IMR-90 (cell line): ENCODE measurements at regions not wholly inside any gene's neighbourhood (a gene's known extent, or its start where the extent isn't known, plus 50 kb on each side); places are given as distances from the start of the nearest gene placed in this dataset.

ENCODE experiments used
- ATAC-seq: fragments of 200-7000 bp; cut with Tn5 transposase; 2 replicates; pipeline ENCODE4 v1.9.1; 2020; ENCODE audit warnings: low read depth, mild to moderate bottlenecking, moderate library complexity
- BruUV-seq: library from RNA; stranded (reverse); fragments of 400-500 nt; replicated peaks from 2 replicates; lab custom pipeline; 2021; lab: Mats Ljungman, UMichigan
- CTCF ChIA-PET: fragments of 300-600 bp; formaldehyde crosslinking; extraction: SDS; loops from one replicate; lab custom pipeline; 2021; ENCODE audit warnings: antibody characterized with exemption; lab: Yijun Ruan, JAX
- POLR2A ChIA-PET: fragments of 300-600 bp; sonication (Branson Sonifier 250); formaldehyde crosslinking; loops from one replicate; lab custom pipeline; 2022; ENCODE audit warnings: antibody characterized with exemption; ENCODE audit not compliant: unreplicated experiment; lab: Charles Lee
- DNase-seq: peaks from one replicate; pipeline ENCODE4 v3.0.0; 2013
- H2AFZ ChIP-seq: replicated peaks from 2 replicates; pipeline ENCODE3; 2013; ENCODE audit warnings: low read length, mild to moderate bottlenecking; ENCODE audit not compliant: poor library complexity
- H2AK5ac ChIP-seq: 2 replicates; pipeline ENCODE4 v1.6.1; 2013; ENCODE audit warnings: low read depth, low read length, inconsistent platforms
- H2AK9ac ChIP-seq: replicated peaks from 2 replicates; pipeline ENCODE3; 2013; ENCODE audit warnings: mild to moderate bottlenecking, low read depth, low read length, moderate library complexity; ENCODE audit not compliant: poor library complexity
- H2BK120ac ChIP-seq: 2 replicates; pipeline ENCODE4 v1.6.1; 2013; ENCODE audit warnings: low read depth, low read length, inconsistent platforms
- H2BK15ac ChIP-seq: 3 replicates; pipeline ENCODE4 v1.6.1; 2013; ENCODE audit warnings: low read depth, low read length, inconsistent platforms
- H2BK20ac ChIP-seq: 2 replicates; pipeline ENCODE4 v1.6.1; 2013; ENCODE audit warnings: low read depth, mild to moderate bottlenecking, inconsistent platforms, low read length, moderate library complexity
- H2BK5ac ChIP-seq: 2 replicates; pipeline ENCODE4 v1.6.1; 2013; ENCODE audit warnings: mild to moderate bottlenecking, low read depth, low read length, inconsistent platforms; ENCODE audit not compliant: poor library complexity, severe bottlenecking
- H3K14ac ChIP-seq: replicated peaks from 2 replicates; pipeline ENCODE4 v1.6.1; 2013; ENCODE audit warnings: low read depth, low read length, inconsistent platforms
- H3K18ac ChIP-seq: 2 replicates; pipeline ENCODE4 v1.6.1; 2013; ENCODE audit warnings: low read depth, low read length, control low read depth
- H3K23ac ChIP-seq: 2 replicates; pipeline ENCODE4 v1.6.1; 2013; ENCODE audit warnings: low read depth, low read length, inconsistent platforms
- H3K27ac ChIP-seq: 2 replicates; pipeline ENCODE4 v1.5.1; 2013; ENCODE audit warnings: mild to moderate bottlenecking, control low read depth, low read length; ENCODE audit not compliant: insufficient read depth
- H3K27me3 ChIP-seq: 2 replicates; pipeline ENCODE4 v1.6.1; 2013; ENCODE audit warnings: low read length; ENCODE audit not compliant: control insufficient read depth, insufficient read depth
- H3K36me3 ChIP-seq: 2 replicates; pipeline ENCODE4 v1.6.1; 2013; ENCODE audit warnings: low read length, mixed read lengths; ENCODE audit not compliant: control insufficient read depth, insufficient read depth
- H3K4ac ChIP-seq: 2 replicates; pipeline ENCODE4 v1.6.1; 2013; ENCODE audit warnings: low read depth, low read length, inconsistent platforms
- H3K4me1 ChIP-seq: 2 replicates; pipeline ENCODE4 v1.6.1; 2013; ENCODE audit warnings: low read length, mixed read lengths; ENCODE audit not compliant: control insufficient read depth, insufficient read depth
- H3K4me2 ChIP-seq: 2 replicates; pipeline ENCODE4 v1.6.1; 2013; ENCODE audit warnings: low read depth, mild to moderate bottlenecking, control low read depth, low read length, moderate library complexity
- H3K4me3 ChIP-seq: 2 replicates; pipeline ENCODE4 v1.5.1; 2013; ENCODE audit warnings: low read depth, mild to moderate bottlenecking, control low read depth, low read length, moderate library complexity; ENCODE audit not compliant: insufficient read depth
- H3K56ac ChIP-seq: 2 replicates; pipeline ENCODE4 v1.6.1; 2013; ENCODE audit warnings: low read length, inconsistent platforms; ENCODE audit not compliant: insufficient read depth; ENCODE audit errors: extremely low read depth
- H3K79me1 ChIP-seq, 2 experiments: 2 replicates each; pipeline ENCODE4 v1.6.1; 2013; ENCODE audit warnings: low read length in 2 of 2, inconsistent platforms in 1 of 2, low read depth in 1 of 2
- H3K9ac ChIP-seq: 2 replicates; pipeline ENCODE4 v1.6.1; 2013; ENCODE audit warnings: low read depth, low read length, control low read depth
- H3K9me1 ChIP-seq: 2 replicates; pipeline ENCODE4 v1.6.1; 2013; ENCODE audit warnings: low read length, inconsistent platforms; ENCODE audit not compliant: insufficient read depth
- H3K9me3 ChIP-seq: 2 replicates; pipeline ENCODE4 v1.6.1; 2013; ENCODE audit warnings: low read length; ENCODE audit not compliant: control insufficient read depth, insufficient read depth
- H4K20me1 ChIP-seq: 2 replicates; pipeline ENCODE4 v1.6.1; 2013; ENCODE audit warnings: low read length, inconsistent platforms; ENCODE audit not compliant: insufficient read depth
- H4K5ac ChIP-seq: 2 replicates; pipeline ENCODE4 v1.6.1; 2013; ENCODE audit warnings: mild to moderate bottlenecking, low read depth, low read length, control low read depth
- H4K8ac ChIP-seq, 2 experiments: 2 replicates each; pipeline ENCODE4 v1.6.1; 2013; ENCODE audit warnings: low read depth in 2 of 2, low read length in 2 of 2, control low read depth in 1 of 2, inconsistent platforms in 1 of 2
- H4K91ac ChIP-seq: 2 replicates; pipeline ENCODE4 v1.6.1; 2013; ENCODE audit warnings: low read depth, low read length, inconsistent platforms; ENCODE audit not compliant: insufficient read depth
- CEBPB ChIP-seq: IDR thresholded peaks from 2 replicates; pipeline ENCODE4 v1.6.1; 2012; ENCODE audit warnings: low read depth, low read length, improper control_type of control experiment
- FOS ChIP-seq: fragments of 150-350 bp; IDR thresholded peaks from 2 replicates; pipeline ENCODE4 v1.6.1; 2016; ENCODE audit warnings: low read depth, low read length
- MAFK ChIP-seq: IDR thresholded peaks from 2 replicates; pipeline ENCODE4 v1.6.1; 2012; ENCODE audit warnings: low read depth, low read length, improper control_type of control experiment
- MAZ ChIP-seq: IDR thresholded peaks from 2 replicates; pipeline ENCODE4 v1.6.1; 2012; ENCODE audit warnings: low read depth, mild to moderate bottlenecking, low read length, improper control_type of control experiment, moderate library complexity, borderline replicate concordance
- MXI1 ChIP-seq: IDR thresholded peaks from 2 replicates; pipeline ENCODE4 v1.6.1; 2012; ENCODE audit warnings: low read depth, mild to moderate bottlenecking, low read length, moderate library complexity, borderline replicate concordance
- NFE2L2 ChIP-seq: fragments of 150-350 bp; IDR thresholded peaks from 2 replicates; pipeline ENCODE4 v1.6.1; 2016; ENCODE audit warnings: low read depth, mild to moderate bottlenecking, low read length
- POLR2A ChIP-seq: IDR thresholded peaks from 2 replicates; pipeline ENCODE4 v1.6.1; 2012; ENCODE audit warnings: mild to moderate bottlenecking, low read depth, low read length
- RAD21 ChIP-seq: IDR thresholded peaks from 2 replicates; pipeline ENCODE4 v1.6.1; 2012; ENCODE audit warnings: low read length, improper control_type of control experiment
- RCOR1 ChIP-seq: IDR thresholded peaks from 2 replicates; pipeline ENCODE4 v1.6.1; 2012; ENCODE audit warnings: mild to moderate bottlenecking, low read length, improper control_type of control experiment; ENCODE audit not compliant: insufficient replicate concordance
- RFX5 ChIP-seq: IDR thresholded peaks from 2 replicates; pipeline ENCODE4 v1.8.0; 2012; ENCODE audit warnings: low read depth, mild to moderate bottlenecking, low read length, moderate library complexity
- SMC3 ChIP-seq: fragments of 150-350 bp; IDR thresholded peaks from 2 replicates; pipeline ENCODE4 v1.6.1; 2016; ENCODE audit warnings: low read depth, mild to moderate bottlenecking, antibody characterized with exemption, low read length, moderate library complexity
- WGBS, 2 experiments: methylation state at CpG; one replicate each; pipeline versions ENCODE4 v1.1.5 to v1.1.7; 2013; ENCODE audit warnings: missing lambda C conversion rate in 2 of 2; ENCODE audit not compliant: insufficient read length in 1 of 2; ENCODE audit errors: extremely low coverage in 2 of 2; 5-methylcytosine and 5-hydroxymethylcytosine counted together
- dilution Hi-C: fragments of 300-500 bp; cut with HindIII; formaldehyde crosslinking; loops from one replicate; pipeline ENCODE4 v1.14.3; 2018; ENCODE audit warnings: low sequenced_read_pairs; ENCODE audit not compliant: unreplicated experiment
- in situ Hi-C: fragments of 300-500 bp; cut with MboI; formaldehyde crosslinking; loops from 3 replicates; pipeline ENCODE4 v1.14.3; 2019; ENCODE audit warnings: low sequenced_read_pairs, inconsistent platforms, mixed read lengths
- intact Hi-C: fragments of 100-400 bp; cut with micrococcal nuclease; formaldehyde crosslinking; loops from 2 replicates; pipeline ENCODE4 v1.10.0; 2022
- TF ChIP-seq, protein P1 (sequence below): conservative IDR thresholded peaks from 2 replicates; pipeline ENCODE4 v1.5.1; 2012; ENCODE audit warnings: mild to moderate bottlenecking, low read depth, low read length, improper control_type of control experiment
- TF ChIP-seq, protein P2 (sequence below): fragments of 150-350 bp; IDR thresholded peaks from 2 replicates; pipeline ENCODE4 v1.6.1; 2016; ENCODE audit warnings: low read depth, mild to moderate bottlenecking, low read length, moderate library complexity, borderline replicate concordance
- TF ChIP-seq, protein P3 (sequence below): fragments of 150-350 bp; IDR thresholded peaks from 2 replicates; pipeline ENCODE4 v1.6.1; 2017; ENCODE audit warnings: mild to moderate bottlenecking, antibody characterized with exemption, low read length, low read depth

- H4K8ac ChIP-seq, result no peak overlapping the region
- in situ Hi-C loops, result no loop called here
- H3K23ac ChIP-seq, result no peak overlapping the region
- no peak overlapping the region for H2AFZ ChIP-seq
- H2AK9ac ChIP-seq, result no peak overlapping the region
- H4K20me1 ChIP-seq, result no peaks in the 10 kb centered on the region
- no peak overlapping the region for H2BK120ac ChIP-seq
- H2AK5ac ChIP-seq, result no peak overlapping the region
- H3K56ac ChIP-seq, result no peak overlapping the region
- H3K4me3 ChIP-seq, result no peak overlapping the region
- H3K14ac ChIP-seq, result no peak overlapping the region
- H4K5ac ChIP-seq, result no peak overlapping the region
- no peaks in the 10 kb centered on the region for H3K9me1 ChIP-seq
- H3K79me1 ChIP-seq, result no peaks in the 10 kb centered on the region
- H3K36me3 ChIP-seq, result no peaks in the 10 kb centered on the region
- intact Hi-C loops, result no loop called here
- no peak overlapping the region for H3K27ac ChIP-seq
- ATAC-seq (no peak), DNase-seq (no peak)
- H3K4me2 ChIP-seq, result no peak overlapping the region
- no peak overlapping the region for H2BK15ac ChIP-seq
- H3K27me3 ChIP-seq, result peaks cover 2% of the 10 kb centered on the region; the same call in 1 of the 2 replicates
- CTCF ChIA-PET, result interaction anchor here (0.6 kb wide), 1 partner anchor 247 kb away, joined by 3 read pairs; no protein-coding TSS in a partner anchor
- BruUV-seq, result no TSS peak
- H3K4me1 ChIP-seq, result no peaks in the 10 kb centered on the region; the same call in 1 of the 2 replicates
- H3K4ac ChIP-seq, result no peak overlapping the region
- POLR2A ChIA-PET, result no interaction called here
- TF ChIP-seq POLR2A, result no peak
- TF ChIP-seq RCOR1, result no peak
- TF ChIP-seq RAD21, result no peak
- TF ChIP-seq FOS, result no peak
- TF ChIP-seq, protein P1, sequence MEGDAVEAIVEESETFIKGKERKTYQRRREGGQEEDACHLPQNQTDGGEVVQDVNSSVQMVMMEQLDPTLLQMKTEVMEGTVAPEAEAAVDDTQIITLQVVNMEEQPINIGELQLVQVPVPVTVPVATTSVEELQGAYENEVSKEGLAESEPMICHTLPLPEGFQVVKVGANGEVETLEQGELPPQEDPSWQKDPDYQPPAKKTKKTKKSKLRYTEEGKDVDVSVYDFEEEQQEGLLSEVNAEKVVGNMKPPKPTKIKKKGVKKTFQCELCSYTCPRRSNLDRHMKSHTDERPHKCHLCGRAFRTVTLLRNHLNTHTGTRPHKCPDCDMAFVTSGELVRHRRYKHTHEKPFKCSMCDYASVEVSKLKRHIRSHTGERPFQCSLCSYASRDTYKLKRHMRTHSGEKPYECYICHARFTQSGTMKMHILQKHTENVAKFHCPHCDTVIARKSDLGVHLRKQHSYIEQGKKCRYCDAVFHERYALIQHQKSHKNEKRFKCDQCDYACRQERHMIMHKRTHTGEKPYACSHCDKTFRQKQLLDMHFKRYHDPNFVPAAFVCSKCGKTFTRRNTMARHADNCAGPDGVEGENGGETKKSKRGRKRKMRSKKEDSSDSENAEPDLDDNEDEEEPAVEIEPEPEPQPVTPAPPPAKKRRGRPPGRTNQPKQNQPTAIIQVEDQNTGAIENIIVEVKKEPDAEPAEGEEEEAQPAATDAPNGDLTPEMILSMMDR, result no peak
- TF ChIP-seq MAZ, result no peak
- TF ChIP-seq RFX5, result no peak
- no peak for TF ChIP-seq MAFK
- no peak for TF ChIP-seq NFE2L2
- TF ChIP-seq CEBPB, result no peak
- TF ChIP-seq, protein P2, sequence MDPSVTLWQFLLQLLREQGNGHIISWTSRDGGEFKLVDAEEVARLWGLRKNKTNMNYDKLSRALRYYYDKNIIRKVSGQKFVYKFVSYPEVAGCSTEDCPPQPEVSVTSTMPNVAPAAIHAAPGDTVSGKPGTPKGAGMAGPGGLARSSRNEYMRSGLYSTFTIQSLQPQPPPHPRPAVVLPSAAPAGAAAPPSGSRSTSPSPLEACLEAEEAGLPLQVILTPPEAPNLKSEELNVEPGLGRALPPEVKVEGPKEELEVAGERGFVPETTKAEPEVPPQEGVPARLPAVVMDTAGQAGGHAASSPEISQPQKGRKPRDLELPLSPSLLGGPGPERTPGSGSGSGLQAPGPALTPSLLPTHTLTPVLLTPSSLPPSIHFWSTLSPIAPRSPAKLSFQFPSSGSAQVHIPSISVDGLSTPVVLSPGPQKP, result no peak
- TF ChIP-seq MXI1, result no peak
- no peak for TF ChIP-seq SMC3
- TF ChIP-seq, protein P3, sequence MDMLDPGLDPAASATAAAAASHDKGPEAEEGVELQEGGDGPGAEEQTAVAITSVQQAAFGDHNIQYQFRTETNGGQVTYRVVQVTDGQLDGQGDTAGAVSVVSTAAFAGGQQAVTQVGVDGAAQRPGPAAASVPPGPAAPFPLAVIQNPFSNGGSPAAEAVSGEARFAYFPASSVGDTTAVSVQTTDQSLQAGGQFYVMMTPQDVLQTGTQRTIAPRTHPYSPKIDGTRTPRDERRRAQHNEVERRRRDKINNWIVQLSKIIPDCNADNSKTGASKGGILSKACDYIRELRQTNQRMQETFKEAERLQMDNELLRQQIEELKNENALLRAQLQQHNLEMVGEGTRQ, result no peak
- H3K18ac ChIP-seq, result no peak overlapping the region
- dilution Hi-C loops, result no loop called here
- no peak overlapping the region for H2BK5ac ChIP-seq
- H4K91ac ChIP-seq, result no peak overlapping the region
- no peak overlapping the region for H3K9ac ChIP-seq
- 20% methylated on average over 1 of the region's 3 CpGs; no CpG with 5 or more reads in 1 of the 2 experiments for WGBS, 2 experiments
- no peaks in the 10 kb centered on the region for H3K9me3 ChIP-seq
- H2BK20ac ChIP-seq, result no peak overlapping the region
Observed at GRCh38 chr17:14505606-14506005, 204.7 kb downstream of the HS3ST3B1 start.
